ENCODE measurements at regions not wholly inside any gene's neighbourhood (a gene's known extent, or its start where the extent isn't known, plus 50 kb on each side); places are given as distances from the start of the nearest gene placed in this dataset.

DNA sequence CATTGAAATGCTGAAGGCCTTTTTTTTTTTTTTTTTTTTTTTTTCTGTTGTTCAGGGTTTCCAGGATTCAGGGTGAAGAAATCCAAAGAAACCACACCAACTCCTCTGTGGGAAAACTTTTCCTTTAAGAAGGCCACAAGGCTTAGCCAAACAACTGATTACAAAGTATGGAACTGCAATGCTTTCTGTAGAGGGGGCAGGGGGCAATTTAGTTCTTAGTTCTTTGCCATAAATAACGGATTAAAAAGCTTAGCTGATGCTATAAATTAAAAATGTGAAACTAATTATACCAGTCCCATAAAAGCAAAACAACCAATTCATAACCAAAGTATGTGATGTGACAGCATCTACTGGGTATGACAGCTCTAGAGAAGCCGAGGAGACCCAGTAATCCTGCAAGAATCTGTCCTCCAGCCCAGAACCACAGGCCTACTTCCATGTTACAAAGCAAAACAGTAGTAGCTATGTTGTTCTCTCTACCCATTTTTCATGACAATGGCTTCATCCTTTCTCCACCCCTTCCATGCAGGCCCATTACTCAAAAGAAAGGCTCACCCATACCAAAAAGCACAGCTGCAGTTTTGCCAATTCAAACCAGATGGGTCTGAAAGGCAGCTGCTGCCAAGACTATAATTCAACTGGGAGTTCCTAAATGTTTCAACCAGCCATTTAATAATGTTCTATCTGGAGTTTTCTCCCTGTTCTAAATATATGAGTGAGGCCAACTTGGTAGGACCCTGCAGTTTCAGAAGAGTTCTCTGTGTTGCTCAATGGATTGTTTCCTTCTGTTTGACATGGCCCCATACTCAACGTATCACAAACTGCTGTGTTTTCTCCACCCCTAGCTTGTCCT is 167.1 kb upstream of the ZFHX3 start:
- TF ChIP-seq TARDBP (IDR thresholded peaks at IDR 0.05; ENCODE audit: borderline replicate concordance) (no peak), TAF1 (IDR thresholded peaks at IDR 0.05; ENCODE audit: borderline replicate concordance, low read depth, low read length) (no peak), CHD2 (IDR thresholded peaks at IDR 0.05; ENCODE audit: borderline replicate concordance, low read depth, low read length) (no peak)
